Neuronal stem cell (in vitro differentiated cells): ENCODE measurements at regions not wholly inside any gene's neighbourhood (a gene's known extent, or its start where the extent isn't known, plus 50 kb on each side); places are given as distances from the start of the nearest gene placed in this dataset.

Experiments used
- DNase-seq: peaks from one replicate; pipeline ENCODE4 v3.0.0-alpha.2; 2013; ENCODE audit warnings: low spot score
- H2AFZ ChIP-seq: one replicate; pipeline ENCODE4 v1.6.1; 2013; ENCODE audit warnings: mild to moderate bottlenecking, low read length, inconsistent platforms
- H2AK5ac ChIP-seq: 2 replicates; pipeline ENCODE4 v1.6.1; 2013; ENCODE audit warnings: low read depth, mild to moderate bottlenecking, inconsistent platforms, low read length, moderate library complexity, mixed read lengths
- H2BK120ac ChIP-seq: 2 replicates; pipeline ENCODE4 v1.6.1; 2013; ENCODE audit warnings: low read depth, mild to moderate bottlenecking, inconsistent platforms, low read length, moderate library complexity, mixed read lengths
- H2BK12ac ChIP-seq: one replicate; pipeline ENCODE4 v1.6.1; 2013; ENCODE audit warnings: low read length, inconsistent platforms
- H2BK15ac ChIP-seq: 2 replicates; pipeline ENCODE4 v1.6.1; 2013; ENCODE audit warnings: mild to moderate bottlenecking, low read length, inconsistent platforms, mixed read lengths
- H2BK5ac ChIP-seq: one replicate; pipeline ENCODE4 v1.6.1; 2013; ENCODE audit warnings: inconsistent platforms, mild to moderate bottlenecking, low read length, moderate library complexity
- H3K14ac ChIP-seq: one replicate; pipeline ENCODE4 v1.6.1; 2013; ENCODE audit warnings: low read length, inconsistent platforms
- H3K18ac ChIP-seq: 2 replicates; pipeline ENCODE4 v1.6.1; 2013; ENCODE audit warnings: low read length, inconsistent platforms
- H3K23ac ChIP-seq: 2 replicates; pipeline ENCODE4 v1.6.1; 2013; ENCODE audit warnings: low read depth, mild to moderate bottlenecking, mixed read lengths, low read length, inconsistent platforms; ENCODE audit not compliant: poor library complexity
- H3K27ac ChIP-seq: replicated peaks from 3 replicates; pipeline ENCODE4 v1.5.1; 2013; ENCODE audit warnings: low read length, inconsistent platforms
- H3K27me3 ChIP-seq, 3 experiments: 2 replicates each; pipeline ENCODE4 v1.6.1; 2013; ENCODE audit warnings: low read length in 3 of 3, mild to moderate bottlenecking in 2 of 3, inconsistent platforms in 1 of 3, low read depth in 1 of 3, mixed read lengths in 1 of 3, moderate library complexity in 1 of 3; ENCODE audit not compliant: control insufficient read depth in 3 of 3, insufficient read depth in 3 of 3
- H3K36me3 ChIP-seq, 2 donors: replicated peaks in 1 of 2; 2 replicates each; pipeline ENCODE4 v1.6.1; 2013; ENCODE audit warnings: low read length in 2 of 2; ENCODE audit not compliant: control insufficient read depth in 2 of 2, insufficient read depth in 2 of 2
- H3K4ac ChIP-seq: 2 replicates; pipeline ENCODE4 v1.6.1; 2013; ENCODE audit warnings: inconsistent platforms, mild to moderate bottlenecking, low read length, moderate library complexity
- H3K4me1 ChIP-seq, 2 donors: 1 replicate in 1 of 2; 2 replicates in 1 of 2; pipeline ENCODE4 v1.6.1; 2013; ENCODE audit warnings: low read length in 2 of 2, low read depth in 1 of 2; ENCODE audit not compliant: control insufficient read depth in 2 of 2, insufficient read depth in 1 of 2
- H3K4me2 ChIP-seq: one replicate; pipeline ENCODE4 v1.6.1; 2013; ENCODE audit warnings: mild to moderate bottlenecking, low read length, inconsistent platforms; ENCODE audit not compliant: insufficient read depth, poor library complexity, severe bottlenecking
- H3K4me3 ChIP-seq, 2 donors: 2 replicates each; pipeline ENCODE4 v1.5.1; 2013; ENCODE audit warnings: low read length in 2 of 2, mild to moderate bottlenecking in 2 of 2, inconsistent platforms in 1 of 2, moderate library complexity in 1 of 2
- H3K79me1 ChIP-seq: one replicate; pipeline ENCODE4 v1.6.1; 2013; ENCODE audit warnings: low read depth, mild to moderate bottlenecking, inconsistent platforms, low read length, moderate library complexity
- H3K9ac ChIP-seq: one replicate; pipeline ENCODE4 v1.6.1; 2013; ENCODE audit warnings: mild to moderate bottlenecking, low read depth, low read length, inconsistent platforms; ENCODE audit not compliant: poor library complexity
- H3K9me3 ChIP-seq, 2 donors: replicated peaks in 1 of 2; 2 replicates each; pipeline versions ENCODE3 to v1.6.1; 2013; ENCODE audit warnings: low read length in 2 of 2, mild to moderate bottlenecking in 2 of 2, inconsistent platforms in 1 of 2, low read depth in 1 of 2, mixed read lengths in 1 of 2, moderate library complexity in 1 of 2; ENCODE audit not compliant: control insufficient read depth in 2 of 2, insufficient read depth in 1 of 2
- H4K8ac ChIP-seq: one replicate; pipeline ENCODE4 v1.6.1; 2013; ENCODE audit warnings: low read depth, mild to moderate bottlenecking, inconsistent platforms, low read length, moderate library complexity
- H4K91ac ChIP-seq: one replicate; pipeline ENCODE4 v1.6.1; 2013; ENCODE audit warnings: low read length, low read depth, mild to moderate bottlenecking, inconsistent platforms; ENCODE audit not compliant: poor library complexity
- WGBS, 2 donors: extraction: QIAGEN DNeasy Blood & Tissue Kit; methylation state at CpG; one replicate each; pipeline ENCODE4 v1.1.7; 2013; ENCODE audit warnings: missing lambda C conversion rate in 2 of 2, mixed read lengths in 1 of 2; ENCODE audit not compliant: insufficient read length in 2 of 2, insufficient replicate concordance in 1 of 2; ENCODE audit errors: extremely low coverage in 2 of 2; 5-methylcytosine and 5-hydroxymethylcytosine counted together

DNA sequence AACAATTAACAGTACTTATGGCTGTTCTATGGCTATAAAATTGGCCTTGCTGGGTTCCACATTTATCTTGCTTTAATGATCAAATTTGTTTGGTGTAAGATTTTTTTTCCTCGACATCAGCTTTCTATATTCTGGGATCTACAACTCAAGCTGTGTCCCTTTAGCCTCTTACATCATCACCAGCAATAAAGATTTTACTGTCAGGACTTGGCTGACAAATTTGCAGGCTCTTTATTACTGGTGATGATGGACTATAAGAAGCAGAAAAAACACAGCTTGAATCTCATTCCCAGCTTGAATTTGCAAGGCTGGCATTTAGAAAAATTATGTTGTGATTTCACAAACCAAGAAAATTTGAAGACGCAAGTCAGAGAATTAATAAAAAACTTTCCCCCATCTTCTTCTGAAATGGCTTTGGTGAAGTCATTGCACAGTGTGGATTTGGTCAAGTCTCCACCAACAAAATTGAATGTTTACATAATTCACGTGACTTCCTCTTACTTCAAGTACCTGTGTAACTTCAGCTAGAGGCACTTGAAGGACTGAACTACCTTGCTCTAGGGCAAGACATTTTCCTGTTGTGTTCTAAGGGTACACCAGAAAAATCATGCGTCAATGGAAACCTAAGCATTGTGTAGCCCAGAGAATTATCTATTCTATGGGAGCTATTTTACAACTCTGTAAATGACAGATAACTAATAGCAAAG lies 175.0 kb downstream of the CBLN4 start:
- H2BK12ac ChIP-seq, result no peak overlapping the region
- H3K9me3 ChIP-seq, result no peaks in the 10 kb centered on the region
- H3K36me3 ChIP-seq, result no peaks in the 10 kb centered on the region
- H3K18ac ChIP-seq, result no peak overlapping the region
- no peak overlapping the region for H3K4ac ChIP-seq
- no peak overlapping the region for H3K27ac ChIP-seq
- no peak overlapping the region for H4K91ac ChIP-seq
- H3K9ac ChIP-seq, result no peak overlapping the region
- DNase-seq, result no peak
- no peaks in the 10 kb centered on the region for H3K79me1 ChIP-seq
- no peaks in the 10 kb centered on the region for H3K27me3 ChIP-seq
- H3K4me3 ChIP-seq, result no peak overlapping the region
- H4K8ac ChIP-seq, result no peak overlapping the region
- no peaks in the 10 kb centered on the region for H3K4me1 ChIP-seq
- WGBS, 2 donors, result no CpG with 5 or more reads among the region's 4 CpGs
- H3K23ac ChIP-seq, result no peak overlapping the region
- H3K4me2 ChIP-seq, result no peak overlapping the region
- no peak overlapping the region for H2AFZ ChIP-seq
- no peak overlapping the region for H2BK15ac ChIP-seq
- no peak overlapping the region for H3K14ac ChIP-seq
- no peak overlapping the region for H2AK5ac ChIP-seq
- H2BK5ac ChIP-seq, result no peak overlapping the region
- H2BK120ac ChIP-seq, result no peak overlapping the region

- Histone ChIP-seq H2BK12ac (no peak overlapping the region), H3K4me2 (no peak overlapping the region), H4K8ac (no peak overlapping the region), H2BK15ac (no peak overlapping the region), H3K27me3 (no peaks in the 10 kb centered on the region), H3K27ac (no peak overlapping the region), H2AFZ (no peak overlapping the region), H3K9ac (no peak overlapping the region), H3K4me1 (no peaks in the 10 kb centered on the region), H3K14ac (no peak overlapping the region), H3K36me3 (no peaks in the 10 kb centered on the region), H3K4me3 (no peak overlapping the region), H3K4ac (no peak overlapping the region), H2BK5ac (no peak overlapping the region), H3K9me3 (no peaks in the 10 kb centered on the region), H4K91ac (no peak overlapping the region), H2BK120ac (no peak overlapping the region), H2AK5ac (no peak overlapping the region), H3K79me1 (no peaks in the 10 kb centered on the region), H3K23ac (no peak overlapping the region), H3K18ac (no peak overlapping the region)
- DNase-seq, result no peak
- WGBS, 2 donors, result no CpG with 5 or more reads among the region's 2 CpGs
Observed at GRCh38 chr20:55805138-55805537, 200.2 kb downstream of the CBLN4 start.

- H2BK15ac ChIP-seq, result no peak overlapping the region
- no peak overlapping the region for H4K91ac ChIP-seq
- H2AK5ac ChIP-seq, result no peak overlapping the region
- WGBS, 2 donors, result no CpG with 5 or more reads among the region's 3 CpGs
- H3K9ac ChIP-seq, result no peak overlapping the region
- no peaks in the 10 kb centered on the region for H3K27me3 ChIP-seq
- H3K14ac ChIP-seq, result no peak overlapping the region
- no peak overlapping the region for H2BK5ac ChIP-seq
- no peak overlapping the region for H3K4me3 ChIP-seq
- no peak overlapping the region for H2BK12ac ChIP-seq
- no peak overlapping the region for H3K27ac ChIP-seq
- H4K8ac ChIP-seq, result no peak overlapping the region
- H3K4me2 ChIP-seq, result no peak overlapping the region
- no peaks in the 10 kb centered on the region for H3K36me3 ChIP-seq
- no peak overlapping the region for H3K18ac ChIP-seq
- H3K4ac ChIP-seq, result no peak overlapping the region
- no peak for DNase-seq
- H3K4me1 ChIP-seq, result no peaks in the 10 kb centered on the region
- no peak overlapping the region for H2AFZ ChIP-seq
- H3K9me3 ChIP-seq, result no peaks in the 10 kb centered on the region
- H3K79me1 ChIP-seq, result no peaks in the 10 kb centered on the region
- no peak overlapping the region for H3K23ac ChIP-seq
- no peak overlapping the region for H2BK120ac ChIP-seq
Observed at GRCh38 chr20:55800552-55801245, 204.6 kb downstream of the CBLN4 start.

- Histone ChIP-seq H2BK120ac (no peak overlapping the region), H4K8ac (no peak overlapping the region), H3K4me1 (no peaks in the 10 kb centered on the region), H3K9ac (no peak overlapping the region), H3K14ac (no peak overlapping the region), H3K27me3 (no peaks in the 10 kb centered on the region), H3K36me3 (no peaks in the 10 kb centered on the region), H3K4me2 (no peak overlapping the region), H2AK5ac (no peak overlapping the region), H4K91ac (no peak overlapping the region), H3K18ac (no peak overlapping the region), H3K79me1 (no peaks in the 10 kb centered on the region), H3K9me3 (no peaks in the 10 kb centered on the region), H3K4me3 (no peak overlapping the region), H3K23ac (no peak overlapping the region), H3K4ac (no peak overlapping the region), H2BK5ac (no peak overlapping the region), H2BK15ac (no peak overlapping the region), H2AFZ (no peak overlapping the region), H2BK12ac (no peak overlapping the region), H3K27ac (no peak overlapping the region)
- no peak for DNase-seq
- no CpG with 5 or more reads among the region's 3 CpGs for WGBS, 2 donors
Observed at GRCh38 chr20:55793986-55794385, 211.3 kb downstream of the CBLN4 start.
